Renal cortical epithelial cell (primary cell): ENCODE measurements at regions not wholly inside any gene's neighbourhood (a gene's known extent, or its start where the extent isn't known, plus 50 kb on each side); places are given as distances from the start of the nearest gene placed in this dataset.

Experiments used
- DNase-seq: peaks from one replicate; pipeline ENCODE4 v3.0.0-alpha.2; 2011; ENCODE audit warnings: low read depth

DNA sequence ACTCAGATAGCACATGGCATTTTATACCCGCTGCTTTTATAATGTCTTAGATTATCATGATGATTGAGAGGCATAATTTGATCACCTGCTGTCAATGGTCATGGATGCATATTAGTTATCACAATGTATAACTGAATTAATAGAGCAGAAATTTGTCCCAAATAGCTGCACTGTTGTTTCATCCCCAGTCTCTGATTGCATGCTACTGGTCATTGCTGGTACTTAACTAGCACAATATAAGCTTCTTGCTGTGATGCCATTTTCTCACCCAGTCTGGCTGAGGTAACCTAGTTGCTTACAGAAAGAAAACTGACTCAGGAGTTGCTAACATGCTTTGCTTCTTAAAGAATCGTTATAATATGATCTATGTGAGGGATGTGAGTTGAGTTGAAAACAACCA, 76.8 kb upstream of the PLEKHA5 start:
- no peak for DNase-seq

DNA sequence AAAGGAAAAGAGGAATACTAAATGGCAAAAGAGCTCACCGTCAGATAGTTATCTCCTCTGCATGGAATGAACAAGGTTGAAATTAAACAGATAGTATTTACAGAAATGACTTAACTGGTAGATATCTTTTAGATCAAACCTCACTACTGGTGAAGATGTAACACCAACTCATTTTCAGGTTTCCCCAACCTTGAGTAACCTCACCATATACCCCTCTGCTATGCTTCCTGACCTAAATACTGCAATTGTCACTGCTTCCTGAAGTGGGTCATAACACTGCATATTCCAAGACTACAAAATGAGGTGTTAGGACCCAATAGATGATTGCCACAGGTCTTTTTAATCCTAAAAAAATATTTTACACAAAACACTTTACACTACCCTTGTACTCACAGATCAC, 76.3 kb upstream of the PLEKHA5 start:
- no peak for DNase-seq

GRCh38 chr12:19054035-19054434, 75.5 kb upstream of the PLEKHA5 start:
- DNase-seq: no peak

DNA sequence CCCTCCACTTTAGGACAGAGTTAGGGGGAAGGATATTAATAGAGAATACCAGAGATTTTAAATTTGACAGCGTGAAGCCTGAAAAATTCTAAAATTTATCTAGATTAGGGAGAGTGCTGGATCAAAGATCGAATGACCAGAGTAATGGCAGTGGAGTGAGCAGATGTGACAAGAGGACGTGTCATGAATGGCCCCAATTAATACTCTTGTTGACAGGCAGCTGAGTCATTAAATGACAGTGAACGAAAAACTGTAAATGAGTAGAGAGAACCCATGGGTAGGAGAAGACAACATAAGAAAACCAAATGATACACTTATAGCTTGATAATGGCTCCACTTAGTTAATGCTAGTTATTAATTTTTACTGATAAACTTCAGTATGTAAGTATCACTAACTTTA, 73.9 kb upstream of the PLEKHA5 start:
- no peak for DNase-seq

GRCh38 chr12:19058235-19059021, 71.1 kb upstream of the PLEKHA5 start:
- DNase-seq: no peak

GRCh38 chr12:19064713-19065112, 64.8 kb upstream of the PLEKHA5 start:
- no peak for DNase-seq

DNA sequence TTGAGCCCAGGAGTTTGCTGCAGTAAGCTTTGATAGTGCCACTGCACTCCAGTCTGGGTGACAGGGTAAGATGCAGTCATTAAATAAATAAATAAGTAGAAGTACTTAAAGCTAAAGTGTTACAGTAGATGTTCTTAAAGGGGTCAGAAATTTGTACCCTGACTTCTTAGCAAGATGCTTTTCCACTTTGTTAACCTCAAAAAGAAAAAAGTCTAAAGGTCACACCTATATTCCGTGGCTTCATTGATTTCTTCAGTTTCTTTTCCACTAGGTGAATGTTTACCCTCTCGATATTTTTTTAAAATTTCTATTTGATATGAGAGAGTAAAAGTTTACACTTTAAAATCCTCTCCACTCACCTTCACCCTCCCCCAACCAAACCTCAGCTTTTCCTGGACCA, 64.3 kb upstream of the PLEKHA5 start:
- no peak for DNase-seq

GRCh38 chr12:19065871-19066270, 63.7 kb upstream of the PLEKHA5 start:
- DNase-seq: no peak

DNA sequence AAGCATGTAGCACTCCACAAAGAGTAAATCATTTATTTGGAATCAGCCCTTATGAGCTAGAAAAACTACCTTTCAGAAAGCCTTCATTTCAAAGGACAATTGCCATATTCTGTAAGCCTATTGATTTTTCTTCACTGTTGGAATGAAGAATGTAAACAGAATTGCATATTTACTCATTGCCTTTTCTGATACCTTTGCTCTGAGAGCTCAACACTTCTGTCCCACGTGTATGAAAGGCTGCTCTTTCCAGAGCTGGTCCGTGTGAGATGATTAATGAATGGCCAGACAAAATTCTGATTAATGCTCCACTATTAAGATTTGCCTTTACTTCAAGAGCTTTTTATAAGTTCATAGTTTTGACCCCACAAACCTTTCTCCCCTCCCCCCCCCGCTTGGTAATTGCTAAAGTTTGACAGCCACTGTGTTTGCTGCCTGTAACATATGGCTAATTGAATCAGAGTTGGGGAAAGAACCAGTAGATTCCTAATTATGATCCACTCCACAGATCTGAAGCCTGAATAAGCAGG, 63.0 kb upstream of the PLEKHA5 start:
- peak; percentile 73 for DNase-seq

- DNase-seq: no peak
These were observed 61.4 kb upstream of the PLEKHA5 start for GRCh38 chr12:19068137-19068536.

DNA sequence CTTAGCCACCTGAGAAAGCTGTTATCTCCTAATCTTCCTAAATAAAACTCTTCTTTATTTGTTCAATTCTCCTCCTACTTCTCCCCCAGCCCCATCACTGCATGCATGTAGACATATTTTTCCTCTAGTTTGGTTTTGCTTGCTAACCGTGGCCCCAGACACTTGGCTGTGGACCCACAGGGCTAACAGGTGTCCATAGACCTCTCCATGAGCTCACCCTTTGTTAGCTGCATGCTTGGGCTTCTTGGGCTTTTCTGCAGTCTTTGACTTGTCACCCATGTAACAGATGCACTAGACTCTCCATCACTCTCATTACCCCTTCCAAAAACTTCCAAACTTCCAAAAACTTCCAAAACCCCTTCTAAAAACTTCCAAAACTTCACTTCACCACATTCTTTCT, 59.2 kb upstream of the PLEKHA5 start:
- DNase-seq: no peak

DNA sequence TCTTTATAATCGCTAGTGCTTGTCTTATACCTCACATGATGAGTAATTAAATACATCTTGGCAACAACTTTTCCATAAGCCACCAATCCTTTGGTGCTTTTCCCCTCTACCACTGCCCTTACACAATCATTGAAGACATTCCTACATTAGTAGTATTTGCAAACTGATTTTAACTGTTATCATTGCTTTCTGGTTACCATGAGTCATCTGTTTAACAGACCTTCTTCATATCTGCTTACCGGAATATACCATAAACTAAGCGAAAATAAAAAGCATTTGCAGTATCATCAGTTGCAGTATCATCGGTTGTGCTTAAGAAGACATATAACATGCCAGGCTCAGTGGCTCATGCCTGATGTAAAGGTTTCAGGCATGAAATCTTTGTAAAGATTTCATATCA, 54.8 kb upstream of the PLEKHA5 start:
- no peak for DNase-seq

DNA sequence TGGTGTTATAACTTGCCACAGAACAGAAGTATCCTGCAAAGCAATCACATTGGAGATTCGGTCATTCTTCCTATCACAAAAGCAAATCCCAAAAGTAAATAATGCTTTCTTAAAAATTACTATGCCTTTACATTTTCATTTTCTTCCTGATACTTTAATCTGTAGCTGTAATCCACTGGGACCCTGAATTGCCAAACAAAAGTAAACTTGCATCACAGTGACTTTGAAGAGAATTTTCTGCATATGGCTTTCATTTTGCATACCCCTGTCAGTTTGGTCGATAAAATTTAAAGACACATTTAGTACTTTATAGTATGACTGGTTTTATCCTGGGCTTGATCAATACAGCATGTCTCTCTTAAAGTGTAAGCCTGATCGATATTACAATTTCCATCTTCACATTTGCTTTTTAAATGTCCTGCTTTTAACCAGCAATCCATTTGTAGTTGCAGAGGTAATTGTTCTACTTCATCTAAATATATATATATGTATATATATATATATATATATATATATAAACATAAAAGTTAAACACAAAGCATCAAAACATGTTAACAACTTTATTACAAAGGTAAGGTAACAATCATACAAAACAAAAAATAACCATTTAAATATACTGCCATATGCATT, 53.7 kb upstream of the PLEKHA5 start:
- no peak for DNase-seq
